HG03439 (cell line): ENCODE measurements at regions not wholly inside any gene's neighbourhood (a gene's known extent, or its start where the extent isn't known, plus 50 kb on each side); places are given as distances from the start of the nearest gene placed in this dataset.
"Not testable (repeated sequence)": the region's sequence is repeated elsewhere in the genome, so short reads cannot be mapped to it uniquely, and the experiment has no call there.

Experiments used
- ATAC-seq: cut with Tn5 transposase; IDR thresholded peaks from one replicate; pipeline ENCODE4 v1.9.1; 2021; ENCODE audit warnings: mild to moderate bottlenecking, moderate library complexity; ENCODE audit not compliant: unreplicated experiment

DNA sequence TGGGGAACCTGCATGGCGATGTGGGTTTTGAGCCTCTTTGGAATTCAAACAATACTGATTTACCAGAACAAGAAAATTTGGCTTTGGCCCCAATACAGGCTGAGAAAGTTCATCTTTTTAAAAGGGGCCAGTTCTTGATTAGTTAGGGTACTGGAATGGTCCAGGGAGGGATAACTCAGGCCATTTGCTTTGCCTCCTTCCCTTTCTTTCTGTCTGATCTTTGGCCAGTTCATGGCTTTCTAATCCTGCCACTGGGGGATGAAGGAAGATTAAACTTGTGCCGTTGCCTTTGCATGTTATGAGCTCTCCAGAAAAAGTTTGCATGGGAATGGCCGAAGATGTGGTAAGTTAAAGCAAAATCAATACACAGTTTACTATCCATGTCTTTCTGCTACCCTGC is 78.4 kb downstream of the ADAMTS15 start:
- ATAC-seq: no peak

DNA sequence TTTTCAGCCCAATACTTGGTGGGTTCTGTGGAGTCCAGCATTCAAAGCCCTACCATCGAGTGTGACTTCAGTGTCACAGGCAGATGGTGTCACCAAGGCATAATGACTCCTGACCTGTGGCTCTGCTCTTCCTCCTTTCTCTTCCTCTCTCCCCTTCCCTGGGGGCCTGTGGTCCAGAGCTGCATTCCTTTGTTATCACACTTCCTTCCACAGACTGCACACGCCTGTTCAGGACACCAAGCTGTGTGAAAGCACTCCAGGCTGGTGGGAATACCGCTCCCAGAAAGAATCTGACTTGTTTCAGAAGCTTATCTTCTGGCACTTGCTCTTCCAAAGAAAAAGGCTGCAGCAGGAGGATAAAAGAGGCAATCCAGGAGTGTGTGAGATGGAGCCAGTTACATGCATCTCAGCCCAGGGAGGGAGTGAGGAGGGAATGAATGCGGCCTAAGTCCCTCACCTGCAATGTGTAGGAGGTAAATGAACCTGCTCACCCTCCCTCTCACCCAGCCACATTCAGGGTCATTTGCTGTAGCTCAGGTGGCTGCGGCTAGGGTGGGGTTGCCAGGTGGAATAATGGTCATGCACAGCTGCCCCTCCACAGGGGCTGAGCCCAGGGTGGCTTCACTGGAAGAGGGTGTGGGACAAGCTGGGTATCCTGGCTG is 79.3 kb downstream of the ADAMTS15 start:
- ATAC-seq: no peak

GRCh38 chr11:130528298-130529261 is 80.1 kb downstream of the ADAMTS15 start:
- ATAC-seq: no peak

DNA sequence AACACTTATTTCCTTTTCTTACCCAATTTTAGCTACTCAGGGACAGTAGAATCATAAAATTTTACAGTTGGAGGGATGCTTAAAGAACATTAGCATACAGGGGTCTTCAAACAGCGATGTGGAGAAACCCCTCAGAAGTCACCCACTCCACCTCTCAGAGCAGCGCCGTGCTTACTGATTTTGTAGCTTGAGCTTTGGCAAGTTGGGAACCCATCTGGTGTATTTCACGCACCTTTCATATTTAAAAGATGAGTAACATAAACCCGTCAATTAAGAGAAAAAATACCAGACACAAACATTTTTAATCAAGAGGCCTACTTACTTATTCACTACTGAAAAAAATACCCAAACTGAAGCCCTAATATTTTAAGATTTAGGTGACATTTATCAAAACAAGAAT is 80.9 kb downstream of the ADAMTS15 start:
- ATAC-seq: no peak

GRCh38 chr11:130531061-130531460 is 82.6 kb downstream of the ADAMTS15 start:
- no peak for ATAC-seq

DNA sequence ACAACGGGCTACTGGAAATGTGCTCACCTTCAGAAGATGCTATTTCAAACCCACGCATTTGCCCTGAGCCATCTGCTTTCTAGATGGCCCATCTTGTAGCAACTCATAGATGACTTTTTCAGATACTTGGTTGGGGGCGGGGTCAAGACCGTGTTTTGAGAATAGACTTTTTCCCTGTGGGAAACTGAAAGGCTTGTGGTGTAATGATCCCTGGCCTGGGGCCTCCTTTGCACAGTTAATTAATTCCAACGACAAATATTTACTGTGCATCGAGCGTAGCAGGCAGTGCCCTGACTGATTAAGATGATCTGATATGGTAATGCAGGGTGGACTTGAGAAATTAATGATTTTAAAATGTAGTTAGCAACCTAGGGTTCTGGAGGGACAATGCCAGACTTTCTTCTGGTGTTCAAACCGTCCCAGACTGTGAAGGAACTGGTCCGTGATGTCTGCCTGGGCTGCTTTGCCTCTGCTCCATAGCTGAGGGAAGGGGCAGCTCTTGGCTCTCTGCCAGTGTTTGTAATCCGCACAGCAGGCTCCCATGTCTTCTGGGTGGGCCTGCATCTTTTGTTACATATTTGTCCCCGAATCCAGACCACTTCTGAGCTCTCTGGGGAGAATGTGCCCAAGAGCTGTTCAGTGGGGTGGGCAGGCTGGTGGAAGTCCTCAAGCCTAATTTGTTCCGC is 84.8 kb downstream of the ADAMTS15 start:
- ATAC-seq: no peak

DNA sequence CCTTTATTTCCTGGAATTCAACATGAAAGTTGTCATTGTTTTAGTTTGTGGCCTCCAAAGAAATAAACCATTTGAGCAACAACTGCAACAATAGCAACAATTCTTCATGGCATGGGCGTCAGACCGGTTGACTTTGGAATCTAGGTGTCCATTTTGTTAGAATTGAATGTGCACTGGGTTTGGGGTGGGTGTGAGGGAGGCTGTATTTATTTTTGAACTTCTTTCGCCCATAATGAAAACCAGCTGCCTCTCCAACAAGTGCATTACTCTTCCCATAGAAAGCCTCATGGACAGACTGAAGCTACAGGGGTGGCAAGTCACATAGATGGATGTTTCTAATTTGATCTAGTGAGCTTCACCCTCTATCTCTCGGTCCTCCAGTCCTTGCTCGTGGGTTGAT is 85.4 kb downstream of the ADAMTS15 start:
- ATAC-seq: no peak

GRCh38 chr11:130534551-130534950 is 86.1 kb downstream of the ADAMTS15 start:
- no peak for ATAC-seq

- no peak for ATAC-seq
These were observed 87.1 kb downstream of the ADAMTS15 start for GRCh38 chr11:130535520-130535919.

DNA sequence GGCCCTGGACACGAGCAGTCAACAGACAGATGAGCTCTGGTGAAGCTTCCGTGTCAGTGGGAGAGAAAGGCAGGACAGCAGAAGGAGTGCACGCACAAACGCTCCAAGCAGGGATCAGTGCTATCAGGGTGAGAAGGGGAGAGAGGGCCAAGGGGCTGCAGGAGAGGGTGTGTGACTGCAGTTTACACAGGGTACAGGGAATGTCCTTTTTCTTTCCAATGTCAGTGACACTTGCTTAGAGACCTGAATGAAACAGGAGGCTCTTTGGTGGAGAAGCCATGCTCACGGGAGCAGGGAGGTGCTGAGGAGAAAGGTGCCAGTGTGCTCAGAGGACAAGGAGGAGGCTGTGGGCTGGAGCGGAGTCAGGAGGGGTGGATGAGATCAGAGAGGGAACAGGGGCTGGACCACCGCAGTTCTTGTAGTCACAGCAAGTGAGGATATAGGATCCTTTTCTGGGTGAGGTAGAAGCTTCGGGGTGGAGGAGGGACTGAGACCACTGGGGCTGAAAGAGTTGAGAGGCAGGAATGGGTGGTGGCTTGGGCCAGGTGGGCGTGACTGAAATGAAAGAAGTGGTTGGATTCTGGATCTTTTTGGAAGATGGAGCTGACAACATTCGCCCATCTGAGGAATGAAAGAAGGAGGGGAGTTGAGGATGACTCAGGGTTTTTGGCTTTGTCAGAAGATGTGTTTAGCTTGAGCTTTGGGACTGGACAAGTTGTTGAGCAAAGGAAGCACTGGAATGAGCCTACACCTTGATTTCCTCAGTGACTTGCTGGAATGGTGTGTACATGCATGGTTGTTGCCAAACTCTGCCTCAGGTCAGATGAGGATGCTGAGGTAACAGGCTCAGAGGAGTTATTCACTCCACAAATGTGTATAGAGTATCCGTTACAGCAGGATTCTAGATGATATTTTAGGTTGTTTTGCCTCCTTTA is 87.9 kb downstream of the ADAMTS15 start:
- ATAC-seq: no peak

- not testable (repeated sequence) for ATAC-seq
These were observed 91.2 kb downstream of the ADAMTS15 start for GRCh38 chr11:130539680-130540079.

DNA sequence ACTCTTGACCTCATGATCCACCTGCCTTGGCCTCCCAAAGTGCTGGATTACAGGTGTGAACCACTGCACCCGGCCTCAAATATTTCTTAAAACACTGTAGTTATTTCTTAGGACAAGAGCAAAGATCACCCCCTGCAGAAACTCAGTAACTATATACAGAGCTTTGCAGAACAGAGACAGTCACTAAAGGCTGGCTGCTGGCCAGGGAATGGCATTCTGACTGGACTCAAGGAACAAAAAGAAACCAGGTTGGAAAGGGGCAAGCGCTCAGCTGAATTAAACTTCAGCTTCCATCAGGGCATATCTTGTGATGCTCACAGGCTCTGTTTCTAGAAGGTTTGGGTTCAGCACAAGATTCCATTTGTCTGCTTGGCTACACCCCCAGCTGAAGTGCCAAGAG is 95.8 kb downstream of the ADAMTS15 start:
- no peak for ATAC-seq

GRCh38 chr11:130545449-130546072 is 97.1 kb downstream of the ADAMTS15 start:
- ATAC-seq: no peak

DNA sequence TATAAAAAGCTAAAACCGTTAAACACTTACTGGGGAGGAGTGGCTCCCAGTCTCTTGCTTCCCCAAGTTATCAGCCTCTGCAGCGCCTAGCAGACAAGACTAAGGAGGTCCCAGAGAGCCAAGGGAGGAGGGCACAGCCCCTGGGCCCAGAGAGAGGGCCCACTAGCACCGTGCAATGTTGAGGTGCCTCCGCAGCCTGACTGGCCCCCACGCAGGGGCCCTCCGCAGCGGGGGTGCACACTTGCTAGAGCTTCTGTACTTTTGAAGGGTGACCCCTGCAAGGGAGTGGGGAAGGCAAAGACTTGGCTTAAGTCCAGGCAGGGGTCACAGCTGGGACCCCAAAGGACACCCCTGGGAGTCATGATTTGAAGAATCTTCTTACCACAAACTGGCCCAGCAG is 98.0 kb downstream of the ADAMTS15 start:
- no peak for ATAC-seq

GRCh38 chr11:130546901-130547694 is 98.7 kb downstream of the ADAMTS15 start:
- no peak for ATAC-seq

DNA sequence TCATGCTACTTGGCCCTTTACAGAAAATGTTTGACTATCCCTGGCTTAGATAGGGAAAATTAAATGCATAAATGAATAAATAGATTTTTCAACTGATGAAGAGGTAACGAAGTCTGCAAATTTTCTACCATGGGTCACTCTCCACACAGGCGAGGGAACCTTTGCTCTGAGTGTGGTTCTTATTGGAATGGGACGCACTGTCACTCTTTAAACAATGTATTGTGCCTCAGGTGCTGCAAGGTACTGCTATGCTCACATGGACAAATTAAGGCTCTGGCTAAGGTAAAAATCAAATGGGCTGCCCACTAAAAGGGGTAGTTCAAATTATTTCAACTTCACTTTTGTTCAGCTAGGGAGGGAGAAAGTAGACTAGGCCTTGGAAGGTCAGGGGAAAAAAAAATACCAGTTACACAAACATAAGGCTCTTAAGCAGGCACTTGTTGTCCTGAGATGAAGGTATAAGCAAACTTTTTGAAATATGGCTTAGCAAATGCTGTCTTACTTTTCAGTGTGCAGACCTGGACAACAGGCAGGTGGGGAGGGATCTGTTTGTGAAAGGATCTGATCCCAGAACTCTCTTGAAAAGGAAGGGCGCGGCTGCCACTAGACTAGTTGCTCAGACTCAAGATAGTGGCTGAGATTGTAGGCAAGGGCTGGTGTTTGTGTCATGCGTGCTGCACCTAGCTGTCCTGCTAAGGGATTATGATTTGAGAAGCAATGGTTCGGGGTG is 99.5 kb downstream of the ADAMTS15 start:
- ATAC-seq: no peak

GRCh38 chr11:130548491-130548833 is 100.0 kb downstream of the ADAMTS15 start:
- ATAC-seq: no peak

GRCh38 chr11:130549393-130549999 is 101.1 kb downstream of the ADAMTS15 start:
- no peak for ATAC-seq
